ENCODE measurements at regions not wholly inside any gene's neighbourhood (a gene's known extent, or its start where the extent isn't known, plus 50 kb on each side); places are given as distances from the start of the nearest gene placed in this dataset.
"Not testable (repeated sequence)": the region's sequence is repeated elsewhere in the genome, so short reads cannot be mapped to it uniquely, and the experiment has no call there.

GRCh38 chr5:109558364-109558763, 131.4 kb upstream of the MAN2A1 start:
- ChIA-PET POLR2A (interaction anchor here (0.6 kb wide), 1 partner anchor 103 kb away, joined by 3 read pairs; no protein-coding TSS in a partner anchor), CTCF (no interaction called here)
- intact Hi-C loops (cut with DNase I, micrococcal nuclease): no loop called here
- ATAC-seq (ENCODE audit: poor library complexity) (no peak), DNase-seq (peak in 1 of 14 experiments; percentile 5)
- no peaks in the 10 kb centered on the region for H3K4me1 ChIP-seq (ENCODE audit: insufficient read depth, low read length)
- Mint-ChIP-seq H3K27me3 (no peaks in the 10 kb centered on the region), H3K4me1 (ENCODE audit: low read depth) (peaks cover 11% of the 10 kb centered on the region), H3K27ac (no peak overlapping the region), H3K9me3 (no peaks in the 10 kb centered on the region), H3K4me3 (no peak overlapping the region), H3K36me3 (ENCODE audit: low read depth) (no peaks in the 10 kb centered on the region)
- no peak overlapping the region for H3K4me3 ChIP-seq (ENCODE audit: low read length)
- H3K27me3 ChIP-seq (ENCODE audit: control insufficient read depth in 1 of 2, insufficient read depth in 2 of 2, low read length in 2 of 2): no peaks in the 10 kb centered on the region
- H3K9me3 ChIP-seq (ENCODE audit: control insufficient read depth in 1 of 2, insufficient read depth in 1 of 2, low read length in 2 of 2): no peaks in the 10 kb centered on the region
- no peak overlapping the region for H3K27ac ChIP-seq (ENCODE audit: low read depth in 1 of 2, low read length in 2 of 2)
- H3K36me3 ChIP-seq (ENCODE audit: insufficient read depth, low read length): no peaks in the 10 kb centered on the region
- TF ChIP-seq, protein P1, sequence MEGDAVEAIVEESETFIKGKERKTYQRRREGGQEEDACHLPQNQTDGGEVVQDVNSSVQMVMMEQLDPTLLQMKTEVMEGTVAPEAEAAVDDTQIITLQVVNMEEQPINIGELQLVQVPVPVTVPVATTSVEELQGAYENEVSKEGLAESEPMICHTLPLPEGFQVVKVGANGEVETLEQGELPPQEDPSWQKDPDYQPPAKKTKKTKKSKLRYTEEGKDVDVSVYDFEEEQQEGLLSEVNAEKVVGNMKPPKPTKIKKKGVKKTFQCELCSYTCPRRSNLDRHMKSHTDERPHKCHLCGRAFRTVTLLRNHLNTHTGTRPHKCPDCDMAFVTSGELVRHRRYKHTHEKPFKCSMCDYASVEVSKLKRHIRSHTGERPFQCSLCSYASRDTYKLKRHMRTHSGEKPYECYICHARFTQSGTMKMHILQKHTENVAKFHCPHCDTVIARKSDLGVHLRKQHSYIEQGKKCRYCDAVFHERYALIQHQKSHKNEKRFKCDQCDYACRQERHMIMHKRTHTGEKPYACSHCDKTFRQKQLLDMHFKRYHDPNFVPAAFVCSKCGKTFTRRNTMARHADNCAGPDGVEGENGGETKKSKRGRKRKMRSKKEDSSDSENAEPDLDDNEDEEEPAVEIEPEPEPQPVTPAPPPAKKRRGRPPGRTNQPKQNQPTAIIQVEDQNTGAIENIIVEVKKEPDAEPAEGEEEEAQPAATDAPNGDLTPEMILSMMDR (IDR thresholded peaks at IDR 0.05): no peak

DNA sequence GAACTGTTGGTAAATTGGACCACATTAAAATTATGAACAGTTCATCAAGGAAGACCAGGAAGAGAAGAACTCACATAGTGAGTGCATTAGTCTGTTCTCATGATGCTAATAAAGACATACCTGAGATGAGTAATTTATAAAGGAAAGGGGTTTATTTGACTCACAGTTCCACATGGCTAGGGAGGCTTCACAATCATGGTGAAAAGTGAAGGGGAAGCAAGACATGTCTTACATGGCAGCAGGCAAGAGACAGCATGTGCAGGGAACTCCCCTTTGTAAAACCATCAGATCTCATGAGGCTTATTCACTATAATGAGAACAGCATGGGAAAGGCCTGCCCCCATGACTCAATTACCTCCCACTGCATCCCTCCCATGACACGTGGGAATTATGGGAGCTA, 135.9 kb upstream of the MAN2A1 start:
- Mint-ChIP-seq H3K9me3 (no peaks in the 10 kb centered on the region), H3K27ac (no peak overlapping the region), H3K4me1 (ENCODE audit: low read depth) (peaks cover 7% of the 10 kb centered on the region), H3K27me3 (no peaks in the 10 kb centered on the region), H3K36me3 (ENCODE audit: low read depth) (no peaks in the 10 kb centered on the region), H3K4me3 (no peak overlapping the region)
- Histone ChIP-seq H3K4me3 (ENCODE audit: low read length) (no peak overlapping the region), H3K36me3 (ENCODE audit: insufficient read depth, low read length) (no peaks in the 10 kb centered on the region), H3K27me3 (ENCODE audit: control insufficient read depth in 1 of 2, insufficient read depth in 2 of 2, low read length in 2 of 2) (no peaks in the 10 kb centered on the region), H3K9me3 (ENCODE audit: control insufficient read depth in 1 of 2, insufficient read depth in 1 of 2, low read length in 2 of 2) (peaks cover 0 to 4% of the 10 kb centered on the region in 2 experiments), H3K4me1 (ENCODE audit: insufficient read depth, low read length) (no peaks in the 10 kb centered on the region), H3K27ac (ENCODE audit: low read depth in 1 of 2, low read length in 2 of 2) (no peak overlapping the region)
- CTCF ChIA-PET: no interaction called here
- TF ChIP-seq, protein P1 (IDR thresholded peaks at IDR 0.05): no peak
- no peak for ATAC-seq (ENCODE audit: poor library complexity)
- POLR2A ChIA-PET: no interaction called here
- DNase-seq: no peak
- intact Hi-C loops (cut with DNase I, micrococcal nuclease): no loop called here

DNA sequence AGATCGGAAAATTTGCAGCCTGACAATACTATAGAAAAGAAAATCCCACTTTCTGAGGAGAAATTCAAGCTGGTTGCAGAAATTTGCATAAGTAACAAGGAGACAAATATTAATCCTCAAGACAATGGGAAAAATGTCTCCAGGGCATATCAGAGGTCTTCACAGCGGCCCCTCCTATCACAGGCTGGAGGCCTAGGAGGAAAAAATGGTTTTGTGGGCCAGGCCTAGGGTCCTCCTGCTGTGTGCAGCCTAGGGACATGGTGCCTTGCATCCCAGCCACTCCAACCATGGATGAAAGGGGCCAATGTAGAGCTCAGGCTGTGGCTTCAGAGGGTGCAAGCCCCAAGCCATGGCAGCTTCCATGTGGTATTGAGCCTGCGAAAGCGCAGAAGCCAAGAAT, 138.5 kb upstream of the MAN2A1 start:
- H3K36me3 Mint-ChIP-seq (ENCODE audit: low read depth); POLR2A ChIA-PET; H3K4me1 ChIP-seq (ENCODE audit: insufficient read depth, low read length); H3K4me3 Mint-ChIP-seq; H3K9me3 Mint-ChIP-seq; H3K27ac ChIP-seq (ENCODE audit: low read depth in 1 of 2, low read length in 2 of 2); H3K9me3 ChIP-seq (ENCODE audit: control insufficient read depth in 1 of 2, insufficient read depth in 1 of 2, low read length in 2 of 2); H3K27ac Mint-ChIP-seq; H3K27me3 Mint-ChIP-seq; H3K4me3 ChIP-seq (ENCODE audit: low read length); DNase-seq; H3K27me3 ChIP-seq (ENCODE audit: control insufficient read depth in 1 of 2, insufficient read depth in 2 of 2, low read length in 2 of 2); CTCF ChIA-PET; H3K36me3 ChIP-seq (ENCODE audit: insufficient read depth, low read length); intact Hi-C loops (cut with DNase I, micrococcal nuclease); H3K4me1 Mint-ChIP-seq (ENCODE audit: low read depth); ATAC-seq (ENCODE audit: poor library complexity): not testable (repeated sequence)

DNA sequence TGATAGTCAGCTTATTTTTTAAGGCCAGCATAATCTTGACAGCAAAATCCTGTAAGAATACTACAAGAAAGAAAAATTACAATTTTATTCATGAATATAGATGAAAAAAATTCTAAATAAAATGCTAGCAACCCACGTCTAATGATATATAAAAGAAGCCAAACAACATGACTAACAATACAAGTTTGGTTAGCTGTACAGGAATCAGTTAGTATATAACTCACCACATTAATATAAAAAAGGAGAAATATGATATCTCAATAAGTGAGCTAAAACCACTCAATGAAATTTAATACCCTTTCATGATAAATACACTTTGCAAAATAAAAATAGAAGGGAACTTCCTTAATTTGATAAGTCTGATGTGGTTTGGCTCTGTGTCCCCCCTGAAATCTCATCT, 139.7 kb upstream of the MAN2A1 start:
- H3K27ac Mint-ChIP-seq: no peak overlapping the region
- no peak overlapping the region for H3K4me3 Mint-ChIP-seq
- no peaks in the 10 kb centered on the region for H3K36me3 Mint-ChIP-seq (ENCODE audit: low read depth)
- Histone ChIP-seq H3K27me3 (ENCODE audit: control insufficient read depth in 1 of 2, insufficient read depth in 2 of 2, low read length in 2 of 2) (no peaks in the 10 kb centered on the region), H3K4me1 (ENCODE audit: insufficient read depth, low read length) (no peaks in the 10 kb centered on the region), H3K27ac (ENCODE audit: low read depth in 1 of 2, low read length in 2 of 2) (no peak overlapping the region), H3K9me3 (ENCODE audit: control insufficient read depth in 1 of 2, insufficient read depth in 1 of 2, low read length in 2 of 2) (peaks cover 0 to 4% of the 10 kb centered on the region in 2 experiments), H3K36me3 (ENCODE audit: insufficient read depth, low read length) (no peaks in the 10 kb centered on the region), H3K4me3 (ENCODE audit: low read length) (no peak overlapping the region)
- H3K4me1 Mint-ChIP-seq (ENCODE audit: low read depth): no peaks in the 10 kb centered on the region
- ChIA-PET CTCF (no interaction called here), POLR2A (no interaction called here)
- DNase-seq (no peak), ATAC-seq (ENCODE audit: poor library complexity) (no peak)
- intact Hi-C loops (cut with DNase I, micrococcal nuclease): no loop called here
- H3K9me3 Mint-ChIP-seq: no peaks in the 10 kb centered on the region
- no peaks in the 10 kb centered on the region for H3K27me3 Mint-ChIP-seq
- TF ChIP-seq, protein P1 (IDR thresholded peaks at IDR 0.05): no peak
